ENCODE measurements at regions not wholly inside any gene's neighbourhood (a gene's known extent, or its start where the extent isn't known, plus 50 kb on each side); places are given as distances from the start of the nearest gene placed in this dataset.
"Not testable (repeated sequence)": the region's sequence is repeated elsewhere in the genome, so short reads cannot be mapped to it uniquely, and the experiment has no call there.

GRCh38 chr1:157325220-157325619 is 187.0 kb upstream of the ETV3 start:
- H3K4me3 ChIP-seq (ENCODE audit: low read depth, low read length), result no peak overlapping the region
- no peak for DNase-seq (ENCODE audit: low read depth)
- TF ChIP-seq CTCF (IDR thresholded peaks at IDR 0.05; ENCODE audit: low read depth, low read length, missing control alignments), result no peak
- in situ Hi-C loops (cut with HindIII; ENCODE audit: low sequenced_read_pairs), result no loop called here

- DNase-seq (ENCODE audit: low read depth); H3K4me3 ChIP-seq (ENCODE audit: low read depth, low read length); in situ Hi-C loops (cut with HindIII; ENCODE audit: low sequenced_read_pairs): not testable (repeated sequence)
These were observed 183.8 kb upstream of the ETV3 start for GRCh38 chr1:157321972-157322371.

- H3K4me3 ChIP-seq (ENCODE audit: low read depth, low read length), result no peak overlapping the region
- no peak for TF ChIP-seq CTCF (IDR thresholded peaks at IDR 0.05; ENCODE audit: low read depth, low read length, missing control alignments)
- in situ Hi-C loops (cut with HindIII; ENCODE audit: low sequenced_read_pairs), result no loop called here
- no peak for DNase-seq (ENCODE audit: low read depth)
These were observed 181.4 kb upstream of the ETV3 start for GRCh38 chr1:157319567-157319966.

GRCh38 chr1:157317229-157317628 is 179.0 kb upstream of the ETV3 start:
- in situ Hi-C loops (cut with HindIII; ENCODE audit: low sequenced_read_pairs); H3K4me3 ChIP-seq (ENCODE audit: low read depth, low read length); DNase-seq (ENCODE audit: low read depth): not testable (repeated sequence)

GRCh38 chr1:157315544-157315943 is 177.3 kb upstream of the ETV3 start:
- in situ Hi-C loops (cut with HindIII; ENCODE audit: low sequenced_read_pairs), result no loop called here
- H3K4me3 ChIP-seq (ENCODE audit: low read depth, low read length), result no peak overlapping the region
- DNase-seq (ENCODE audit: low read depth), result no peak
- TF ChIP-seq CTCF (IDR thresholded peaks at IDR 0.05; ENCODE audit: low read depth, low read length, missing control alignments), result no peak

GRCh38 chr1:157314408-157314807 is 176.2 kb upstream of the ETV3 start:
- no peak overlapping the region for H3K4me3 ChIP-seq (ENCODE audit: low read depth, low read length)
- DNase-seq (ENCODE audit: low read depth), result no peak
- TF ChIP-seq CTCF (IDR thresholded peaks at IDR 0.05; ENCODE audit: low read depth, low read length, missing control alignments), result no peak
- in situ Hi-C loops (cut with HindIII; ENCODE audit: low sequenced_read_pairs), result no loop called here

GRCh38 chr1:157313240-157313807 is 175.1 kb upstream of the ETV3 start:
- H3K4me3 ChIP-seq (ENCODE audit: low read depth, low read length), result no peak overlapping the region
- in situ Hi-C loops (cut with HindIII; ENCODE audit: low sequenced_read_pairs), result no loop called here
- DNase-seq (ENCODE audit: low read depth), result no peak
- TF ChIP-seq CTCF (IDR thresholded peaks at IDR 0.05; ENCODE audit: low read depth, low read length, missing control alignments), result no peak
